ENCODE measurements at regions not wholly inside any gene's neighbourhood (a gene's known extent, or its start where the extent isn't known, plus 50 kb on each side); places are given as distances from the start of the nearest gene placed in this dataset.

GRCh38 chr7:82757-83155 lies 109.6 kb upstream of the FAM20C start:
- no peak overlapping the region for H3K4me3 ChIP-seq (ENCODE audit: low read depth, low read length)
- TF ChIP-seq CTCF (IDR thresholded peaks at IDR 0.05; ENCODE audit: low read depth, low read length) = no peak
- no peak for DNase-seq (ENCODE audit: low read depth, low spot score)
- in situ Hi-C loops (cut with HindIII; ENCODE audit: low sequenced_read_pairs) = no loop called here

GRCh38 chr7:83441-83840 lies 108.9 kb upstream of the FAM20C start:
- no peak for DNase-seq (ENCODE audit: low read depth, low spot score)
- in situ Hi-C loops (cut with HindIII; ENCODE audit: low sequenced_read_pairs) = no loop called here
- H3K4me3 ChIP-seq (ENCODE audit: low read depth, low read length) = no peak overlapping the region
- no peak for TF ChIP-seq CTCF (IDR thresholded peaks at IDR 0.05; ENCODE audit: low read depth, low read length)

DNA sequence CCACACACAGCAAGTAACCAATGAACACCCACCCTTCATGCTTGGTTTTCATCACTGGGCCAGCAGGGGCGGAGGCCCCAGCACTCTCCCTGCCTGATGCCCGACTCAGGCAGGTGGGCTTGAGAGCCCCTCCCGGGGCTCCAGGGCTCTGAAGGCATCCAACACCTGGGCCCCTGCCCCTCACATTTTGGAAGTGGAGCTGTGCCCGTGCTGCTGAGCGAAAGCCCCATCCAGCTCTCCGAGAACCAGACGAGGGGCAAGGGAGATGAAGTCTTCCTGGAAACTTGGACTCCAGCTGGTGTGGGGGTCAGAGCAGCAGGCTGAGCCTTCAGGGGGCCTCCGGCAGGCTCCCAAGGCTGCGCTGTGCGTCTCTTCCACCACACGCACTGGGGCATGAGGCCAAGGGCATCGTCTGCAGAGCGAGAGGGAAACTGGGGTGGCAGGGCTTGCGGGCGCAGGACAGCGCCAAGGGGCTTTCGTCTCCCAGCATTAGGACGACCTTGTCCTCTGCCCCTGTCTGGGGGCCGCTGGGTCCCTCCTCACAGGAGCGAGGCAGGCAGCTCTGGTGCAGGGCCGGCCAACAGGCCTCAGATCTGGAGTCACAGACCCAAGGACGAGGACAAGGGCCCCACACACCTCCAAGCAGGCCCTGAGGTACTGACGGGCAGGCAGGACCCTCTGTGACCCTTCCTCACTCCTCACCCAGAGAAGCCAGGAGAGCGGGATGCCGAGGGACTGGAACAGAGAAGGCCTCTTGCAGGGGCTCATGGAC lies 108.3 kb upstream of the FAM20C start:
- DNase-seq (ENCODE audit: low read depth, low spot score) = no peak
- H3K4me3 ChIP-seq (ENCODE audit: low read depth, low read length) = no peak overlapping the region
- no peak for TF ChIP-seq CTCF (IDR thresholded peaks at IDR 0.05; ENCODE audit: low read depth, low read length)
- in situ Hi-C loops (cut with HindIII; ENCODE audit: low sequenced_read_pairs) = no loop called here

GRCh38 chr7:84633-85020 lies 107.7 kb upstream of the FAM20C start:
- H3K4me3 ChIP-seq (ENCODE audit: low read depth, low read length) = no peak overlapping the region
- no peak for DNase-seq (ENCODE audit: low read depth, low spot score)
- TF ChIP-seq CTCF (IDR thresholded peaks at IDR 0.05; ENCODE audit: low read depth, low read length) = no peak
- in situ Hi-C loops (cut with HindIII; ENCODE audit: low sequenced_read_pairs) = no loop called here

DNA sequence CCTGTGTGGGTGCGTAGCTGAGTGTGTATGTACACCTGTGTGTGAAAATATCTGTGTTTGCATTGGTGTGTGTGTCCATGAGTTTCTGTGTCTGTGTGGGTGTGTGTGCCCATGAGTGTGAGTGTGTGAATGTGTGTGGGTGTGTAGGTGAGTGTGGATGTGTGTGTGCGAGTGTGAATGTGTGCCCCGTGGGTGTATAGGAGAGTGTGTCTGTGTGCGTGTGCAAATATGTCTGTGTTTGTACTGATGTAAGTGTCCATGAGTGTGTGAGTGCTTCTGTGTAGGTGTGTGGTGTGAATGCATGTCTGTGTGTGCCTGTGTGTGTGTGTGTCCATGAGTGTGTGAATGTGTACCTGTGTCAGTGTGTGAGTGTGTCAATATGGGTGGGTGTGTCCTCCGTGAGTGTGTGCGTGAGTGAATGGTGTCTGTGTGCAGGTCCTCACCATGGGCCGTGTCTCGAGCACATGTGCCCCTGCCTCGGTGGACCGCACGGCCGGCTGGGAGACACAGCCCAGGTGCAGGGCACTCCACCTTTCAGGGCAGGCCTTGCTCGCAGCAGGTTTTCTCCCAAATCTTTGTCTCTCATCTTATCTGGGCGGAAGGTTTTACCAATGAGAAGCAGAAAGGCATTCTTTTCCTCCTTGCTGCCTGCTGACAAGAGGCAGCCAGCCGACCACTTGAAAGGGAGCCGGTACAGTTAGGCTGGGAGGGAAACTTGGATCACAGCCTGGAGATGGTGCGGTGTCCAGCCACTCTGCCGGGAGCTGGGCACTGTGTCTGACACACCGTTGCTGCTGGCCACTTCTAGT lies 107.1 kb upstream of the FAM20C start:
- H3K4me3 ChIP-seq (ENCODE audit: low read depth, low read length) = no peak overlapping the region
- in situ Hi-C loops (cut with HindIII; ENCODE audit: low sequenced_read_pairs) = no loop called here
- no peak for TF ChIP-seq CTCF (IDR thresholded peaks at IDR 0.05; ENCODE audit: low read depth, low read length)
- peak; percentile 87 for DNase-seq (ENCODE audit: low read depth, low spot score)

- TF ChIP-seq CTCF (IDR thresholded peaks at IDR 0.05; ENCODE audit: low read depth, low read length) = no peak
- no peak overlapping the region for H3K4me3 ChIP-seq (ENCODE audit: low read depth, low read length)
- no peak for DNase-seq (ENCODE audit: low read depth, low spot score)
- in situ Hi-C loops (cut with HindIII; ENCODE audit: low sequenced_read_pairs) = no loop called here
Measured at GRCh38 chr7:85883-86515, 106.4 kb upstream of the FAM20C start.
